GM21723 (cell line): ENCODE measurements at regions not wholly inside any gene's neighbourhood (a gene's known extent, or its start where the extent isn't known, plus 50 kb on each side); places are given as distances from the start of the nearest gene placed in this dataset.
"Not testable (repeated sequence)": the region's sequence is repeated elsewhere in the genome, so short reads cannot be mapped to it uniquely, and the experiment has no call there.

Experiments used
- ATAC-seq: cut with Tn5 transposase; IDR thresholded peaks from one replicate; pipeline ENCODE4 v1.9.1; 2021; ENCODE audit warnings: mild to moderate bottlenecking, moderate library complexity; ENCODE audit not compliant: unreplicated experiment

DNA sequence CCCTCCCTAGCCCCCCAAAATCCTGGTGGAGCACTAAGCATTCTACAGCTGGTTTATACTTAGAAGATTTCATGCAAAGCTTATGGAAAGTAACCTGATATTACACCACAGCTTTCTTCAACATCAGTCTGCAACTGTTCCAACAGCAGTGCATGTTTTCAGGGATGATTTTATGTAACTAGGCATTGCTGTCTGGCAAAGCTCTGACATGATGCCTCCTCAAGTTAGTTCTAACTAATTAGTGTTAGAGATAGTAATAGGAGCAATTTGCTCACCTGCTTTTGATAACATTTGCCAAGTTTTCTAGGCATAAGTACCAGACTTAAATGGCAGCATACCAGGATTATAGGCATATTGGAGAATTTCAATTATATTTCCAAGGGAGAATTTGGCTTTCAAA, 330.3 kb upstream of the SGO1 start:
- no peak for ATAC-seq

DNA sequence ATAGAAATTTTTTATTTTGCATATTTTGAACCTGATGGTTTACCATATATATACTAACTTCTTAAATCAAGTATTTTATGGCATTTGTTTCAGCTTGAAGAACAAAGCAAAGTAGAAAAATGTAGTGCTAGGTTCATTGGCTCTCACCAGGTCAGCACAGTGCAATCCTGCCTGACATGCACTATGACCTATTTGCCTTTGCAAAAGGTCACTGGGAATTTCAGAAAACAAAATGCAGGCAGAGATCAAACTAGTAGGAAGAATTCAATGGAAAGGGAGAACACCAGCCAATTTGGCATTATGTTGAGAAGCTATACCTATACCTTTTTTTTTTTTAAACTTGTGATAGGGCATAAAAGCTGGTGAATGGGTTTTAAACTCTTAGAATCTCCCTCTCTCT, 329.8 kb upstream of the SGO1 start:
- ATAC-seq = no peak

DNA sequence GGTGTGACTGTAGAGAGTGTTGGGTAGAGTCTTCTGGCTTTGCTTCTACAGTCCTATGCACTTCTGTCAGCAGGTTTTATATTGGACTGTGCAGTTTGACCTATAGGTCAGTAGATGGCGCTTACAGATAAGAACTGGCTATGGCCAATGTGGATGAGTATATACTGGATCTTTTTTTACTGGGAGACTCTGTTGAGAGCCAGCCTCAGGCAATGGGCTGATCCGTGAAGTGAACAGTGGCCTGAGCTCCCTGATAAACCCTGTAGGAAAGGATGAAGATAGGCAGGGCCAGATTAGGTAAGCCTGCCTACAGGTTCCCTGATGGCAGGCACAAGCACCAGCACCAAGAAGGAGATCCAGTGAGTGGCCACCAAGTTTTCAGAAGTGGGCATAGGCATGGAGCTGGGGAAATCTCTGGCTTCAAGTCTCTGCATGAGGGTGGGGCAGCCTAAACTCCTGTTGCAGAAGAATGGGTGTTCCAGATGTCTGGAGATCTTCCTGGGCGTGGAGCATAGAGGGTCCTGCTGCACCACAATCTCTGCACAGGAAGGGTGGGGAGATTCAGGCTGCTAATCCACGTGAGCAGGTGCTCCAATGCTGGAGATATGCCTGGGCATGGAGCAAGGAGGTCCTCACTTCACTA, 326.0 kb upstream of the SGO1 start:
- ATAC-seq = peak; percentile 93

DNA sequence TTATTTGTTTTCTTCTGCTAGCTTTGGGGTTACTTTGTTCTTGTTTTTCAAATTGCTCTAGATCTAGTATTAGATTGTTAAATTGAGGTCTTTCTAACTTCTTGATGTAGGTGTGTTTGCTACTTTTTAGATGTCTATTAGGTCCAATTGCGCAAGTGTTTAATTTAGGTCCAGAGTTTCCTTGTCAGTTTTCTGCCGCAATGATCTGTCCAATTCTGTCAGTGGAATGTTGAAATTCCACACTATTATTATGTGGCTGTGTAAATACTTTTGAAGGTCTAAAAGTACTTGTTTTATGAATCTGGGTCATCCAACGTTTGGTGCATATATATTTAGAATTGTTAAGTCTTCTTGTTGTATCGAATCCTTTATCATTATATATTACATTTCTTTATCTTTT, 324.4 kb upstream of the SGO1 start:
- no peak for ATAC-seq

DNA sequence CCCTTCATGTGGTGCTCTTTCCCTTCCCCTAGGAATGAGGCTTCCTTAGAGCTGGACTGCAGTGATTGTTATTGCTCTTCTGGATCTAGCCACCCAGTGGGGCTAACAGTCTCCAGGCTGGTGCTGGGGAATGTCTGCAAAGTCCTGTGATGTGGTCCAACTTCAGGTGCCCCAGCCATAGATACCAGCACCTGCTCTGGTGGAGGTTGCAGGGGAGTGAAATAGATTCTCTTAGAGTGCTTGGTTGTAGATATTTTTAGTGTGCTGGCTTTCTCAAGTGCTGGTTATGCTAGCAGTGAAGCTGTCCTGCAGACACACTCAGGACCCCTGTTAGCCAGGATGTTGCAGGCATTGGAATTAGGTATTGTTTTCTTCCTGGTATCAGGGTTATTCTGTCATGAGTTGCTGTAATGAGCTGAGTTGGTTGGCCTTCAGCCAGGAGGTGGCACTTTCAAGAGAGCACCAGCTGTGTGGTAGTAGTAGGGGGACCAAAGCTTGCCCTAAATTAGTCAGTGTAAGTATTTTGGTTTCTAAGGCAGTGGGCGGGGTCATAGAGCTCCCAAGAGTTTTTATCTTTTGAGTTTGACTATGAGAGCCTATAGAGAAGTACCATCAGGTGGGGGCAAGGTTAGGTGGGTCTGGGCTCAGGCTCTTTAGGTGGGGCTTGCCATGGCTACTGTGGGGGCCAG, 317.5 kb upstream of the SGO1 start:
- no peak for ATAC-seq

DNA sequence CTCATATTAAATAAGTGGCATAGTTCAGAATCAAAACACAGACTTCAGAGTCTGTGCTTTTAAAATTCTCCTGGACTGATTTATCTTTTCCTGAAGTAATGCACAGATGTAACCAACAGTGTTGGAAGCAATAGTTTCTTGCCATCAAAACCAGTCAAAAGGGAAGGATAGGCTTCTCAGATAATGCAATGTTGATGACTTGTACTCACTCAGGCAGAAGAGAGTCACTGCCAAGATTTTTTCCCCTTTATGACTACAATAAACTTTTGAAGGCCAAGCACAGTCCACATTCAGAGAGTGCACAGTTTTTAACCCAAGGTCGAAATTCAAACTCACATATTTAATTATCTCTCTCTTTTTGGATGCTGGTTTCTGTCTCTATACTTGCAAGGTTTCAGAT, 305.0 kb upstream of the SGO1 start:
- no peak for ATAC-seq

DNA sequence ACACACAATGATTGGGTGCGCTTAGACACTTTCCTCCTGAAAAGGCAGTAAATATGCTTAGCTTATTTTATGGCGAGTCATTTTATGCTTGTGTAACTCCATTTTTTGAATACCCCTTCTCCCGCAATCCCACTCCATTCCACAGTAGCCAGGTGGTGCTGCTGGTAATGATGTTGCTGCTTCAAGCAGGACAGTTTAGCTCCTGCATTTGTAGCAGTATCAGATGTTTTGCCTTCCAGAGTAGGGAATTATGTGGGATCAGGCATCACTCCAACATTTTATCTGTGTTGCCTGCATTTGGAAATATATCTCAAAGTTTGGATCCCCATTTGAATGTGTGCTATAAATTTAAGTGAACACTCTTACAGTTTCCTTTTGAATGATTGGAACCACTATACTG, 302.1 kb upstream of the SGO1 start:
- ATAC-seq = no peak

DNA sequence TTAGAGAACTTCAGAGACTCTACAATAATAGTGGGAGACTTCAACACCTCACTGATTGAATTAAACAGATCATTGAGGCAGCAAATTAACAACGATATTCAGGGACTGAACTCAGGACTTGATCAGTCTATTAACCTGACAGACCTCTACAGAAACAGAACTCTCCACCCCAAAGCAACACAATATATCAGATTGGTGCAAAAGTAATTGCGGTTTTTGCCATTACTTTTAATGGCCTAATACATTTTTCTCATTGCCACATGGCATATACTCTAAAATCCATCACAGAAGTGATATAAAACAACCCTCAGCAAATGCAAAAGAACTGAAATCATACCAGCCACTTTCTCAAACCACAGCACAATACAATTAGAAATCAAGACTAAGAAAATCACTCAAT, 298.1 kb upstream of the SGO1 start:
- ATAC-seq = no peak

DNA sequence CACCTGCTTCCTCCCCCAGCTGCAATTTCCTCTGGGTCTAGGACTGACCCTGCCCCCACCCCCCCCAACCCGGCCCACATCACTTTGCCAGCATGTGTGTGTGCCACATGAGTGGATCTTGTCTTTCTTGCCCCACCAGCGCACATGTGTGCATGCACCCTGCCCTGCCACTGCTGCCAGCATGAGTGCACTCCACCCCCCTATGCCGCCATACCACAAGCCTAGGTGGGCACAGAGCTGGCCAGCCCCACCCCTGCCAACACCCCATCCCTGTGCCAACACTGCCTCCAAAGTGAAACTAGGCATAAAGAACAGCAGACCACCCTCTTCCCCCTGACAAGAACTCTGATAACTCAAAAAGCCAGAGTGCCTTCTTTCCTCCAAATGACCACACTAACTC, 296.3 kb upstream of the SGO1 start:
- ATAC-seq = no peak

DNA sequence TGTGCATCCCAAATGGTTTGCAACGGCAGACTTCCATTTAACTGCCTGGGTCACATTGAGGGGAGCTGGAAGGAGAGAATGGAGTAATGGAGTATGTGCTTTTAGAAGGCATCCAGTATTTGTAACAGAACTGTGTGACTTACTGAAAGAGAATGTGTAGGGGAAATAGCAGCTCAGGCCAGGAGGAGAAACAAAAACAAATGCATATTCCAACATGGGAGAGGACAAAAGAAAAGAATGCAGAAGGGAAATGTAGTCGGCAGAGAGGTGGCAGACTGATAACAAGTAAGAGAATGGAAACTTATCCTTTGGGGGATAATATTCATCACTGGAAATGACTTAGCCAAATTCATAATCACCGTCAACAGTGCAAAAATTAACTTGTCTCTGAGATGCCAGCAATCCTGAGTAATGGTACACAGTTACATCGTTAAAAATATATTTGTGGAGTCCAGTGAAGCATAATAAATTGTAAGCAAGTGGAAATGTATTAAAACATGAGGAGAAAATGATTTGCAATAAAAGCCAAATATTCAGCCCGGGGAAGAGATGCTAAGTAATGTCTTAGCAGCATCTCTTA, 294.9 kb upstream of the SGO1 start:
- ATAC-seq = no peak

DNA sequence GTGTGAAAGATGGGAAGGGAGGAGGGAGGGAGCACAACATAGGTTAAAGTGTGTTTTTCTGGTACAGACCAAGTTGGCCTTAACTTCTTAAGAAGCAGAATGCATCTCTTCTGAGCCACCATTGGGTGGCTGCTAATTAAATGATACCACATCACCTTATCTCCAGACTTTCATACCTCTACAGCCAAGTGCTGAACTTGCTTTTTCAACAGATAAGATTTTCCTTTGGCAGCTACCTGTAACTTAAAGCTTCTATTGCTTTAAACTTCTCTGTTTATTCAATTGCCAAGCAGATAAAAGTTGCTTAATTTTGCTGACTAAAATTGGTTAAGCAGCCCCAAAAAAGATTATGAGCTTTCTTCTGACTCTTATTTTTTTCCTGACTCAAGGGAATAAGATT, 292.4 kb upstream of the SGO1 start:
- no peak for ATAC-seq

DNA sequence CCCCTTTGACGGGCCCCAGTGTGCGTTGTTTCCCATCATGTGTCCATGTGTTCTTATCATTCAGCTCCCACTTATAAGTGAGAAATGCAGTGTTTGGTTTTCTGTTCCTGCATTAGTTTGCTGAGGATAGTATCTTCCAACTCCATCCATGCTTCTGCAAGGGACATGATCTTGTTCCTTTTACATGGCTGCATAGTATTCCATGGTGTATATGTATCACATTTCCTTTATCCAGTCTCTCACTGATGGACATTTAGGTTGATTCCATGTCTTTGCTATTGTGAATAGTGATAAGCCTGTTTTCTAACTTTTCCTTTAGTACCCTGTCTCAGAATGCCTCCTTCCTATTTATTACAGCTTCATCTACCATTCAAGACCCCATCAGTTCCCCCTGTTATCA, 278.2 kb upstream of the SGO1 start:
- ATAC-seq = not testable (repeated sequence)

DNA sequence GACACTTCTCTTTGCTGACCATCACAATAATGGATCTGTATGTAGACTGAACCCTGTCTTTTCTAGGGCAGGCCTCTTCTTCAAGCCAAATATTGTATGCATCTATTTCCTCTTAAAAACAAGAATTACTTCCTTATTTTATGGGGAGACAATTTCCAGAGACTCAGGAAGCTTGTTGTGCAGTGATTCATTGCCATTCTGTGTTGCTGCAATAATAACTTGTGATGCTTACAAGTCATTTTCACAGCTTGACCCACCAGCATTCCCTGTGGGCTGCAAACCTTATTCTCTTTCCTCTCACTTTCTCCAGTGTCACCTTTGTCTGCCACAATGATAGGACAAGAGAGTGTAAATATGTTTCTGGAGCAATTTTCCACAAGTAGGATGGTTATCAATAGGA, 276.7 kb upstream of the SGO1 start:
- ATAC-seq = no peak

DNA sequence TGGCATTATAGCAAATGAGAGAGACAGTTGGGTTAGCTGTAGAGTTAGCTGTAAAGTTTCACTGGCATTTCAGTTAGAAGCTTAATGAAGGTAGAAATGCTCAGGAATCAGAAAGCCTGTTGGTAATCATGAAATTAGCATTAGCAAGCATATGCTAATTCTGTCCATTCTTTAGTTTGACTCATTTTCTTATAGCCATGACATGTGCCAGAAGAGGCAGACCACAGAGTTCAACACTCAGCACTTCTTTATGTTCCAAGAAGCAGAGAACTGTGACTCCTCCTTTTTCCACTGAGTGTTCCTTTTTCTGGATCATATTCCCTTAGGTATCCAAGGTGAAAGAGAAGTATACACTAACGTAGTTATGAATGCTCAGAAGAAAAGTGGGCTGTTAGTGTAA, 276.2 kb upstream of the SGO1 start:
- ATAC-seq = no peak

DNA sequence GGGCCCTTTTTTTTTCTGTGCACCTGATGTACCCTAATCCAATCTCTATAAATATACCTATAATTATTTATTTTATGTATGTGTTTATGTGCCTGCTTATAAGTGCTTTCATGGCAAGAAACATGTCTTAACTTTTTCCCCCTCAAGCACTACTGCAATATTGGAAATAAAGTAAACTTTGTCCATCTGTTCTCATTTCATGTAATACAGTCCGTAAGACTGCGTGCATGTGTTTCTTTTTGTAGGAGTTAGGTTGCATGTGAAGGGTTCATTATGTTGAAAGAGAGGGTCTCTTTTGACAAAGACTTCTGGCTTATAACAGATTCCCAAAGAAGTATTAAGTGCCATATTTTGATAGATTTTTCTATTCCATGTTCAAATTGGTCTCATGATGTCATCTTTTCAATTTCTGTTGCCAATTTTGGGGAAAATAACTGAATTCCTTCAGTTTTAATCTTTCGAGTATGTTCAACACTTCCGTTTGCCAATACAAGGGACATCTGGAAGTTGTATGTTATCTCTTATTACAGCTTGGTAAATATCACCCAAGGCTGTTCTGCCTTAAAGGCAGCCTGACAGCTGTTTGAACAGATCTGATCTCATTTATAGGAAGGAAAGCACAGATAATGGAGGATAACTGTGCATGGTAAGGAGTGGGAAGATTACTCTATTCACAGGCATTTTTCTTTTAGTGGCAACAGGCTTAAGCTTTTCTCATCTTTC, 273.1 kb upstream of the SGO1 start:
- ATAC-seq = no peak

DNA sequence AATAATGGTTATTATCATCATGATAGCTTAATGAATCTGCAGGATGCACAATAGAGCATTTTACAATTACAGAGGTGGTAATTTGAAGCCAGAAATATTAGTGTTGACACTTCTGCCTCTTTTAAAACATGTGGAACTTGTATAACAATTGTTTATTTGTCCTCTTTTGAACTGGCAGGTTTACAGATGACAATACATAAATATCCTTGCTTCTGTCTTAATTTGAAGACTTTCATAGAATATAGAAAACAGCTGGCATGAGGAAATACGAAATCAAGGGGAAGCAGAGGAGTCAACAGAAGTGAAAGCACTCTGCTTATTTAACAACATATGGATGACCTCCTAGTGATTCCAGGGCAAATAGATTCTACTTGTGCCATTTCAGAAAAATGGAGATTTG, 270.5 kb upstream of the SGO1 start:
- no peak for ATAC-seq

DNA sequence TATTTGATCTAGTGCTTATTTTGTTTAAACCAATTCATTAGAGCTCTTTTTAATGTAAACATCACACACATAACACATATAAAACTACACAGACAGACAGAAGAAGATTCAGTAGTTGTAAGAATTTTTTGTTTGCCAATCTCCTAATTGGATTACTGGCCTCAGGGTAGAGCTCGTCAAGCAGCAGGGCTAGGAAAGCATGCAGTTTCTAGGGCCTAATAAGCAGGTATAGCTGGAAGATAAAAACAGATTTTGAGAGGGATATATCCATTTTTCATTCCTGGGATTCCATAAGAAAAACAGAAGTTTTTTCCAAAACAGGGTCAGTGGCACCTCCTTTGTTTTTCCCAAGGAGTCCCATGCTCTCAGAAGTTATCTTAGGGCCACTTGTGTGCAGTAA, 265.2 kb upstream of the SGO1 start:
- no peak for ATAC-seq

DNA sequence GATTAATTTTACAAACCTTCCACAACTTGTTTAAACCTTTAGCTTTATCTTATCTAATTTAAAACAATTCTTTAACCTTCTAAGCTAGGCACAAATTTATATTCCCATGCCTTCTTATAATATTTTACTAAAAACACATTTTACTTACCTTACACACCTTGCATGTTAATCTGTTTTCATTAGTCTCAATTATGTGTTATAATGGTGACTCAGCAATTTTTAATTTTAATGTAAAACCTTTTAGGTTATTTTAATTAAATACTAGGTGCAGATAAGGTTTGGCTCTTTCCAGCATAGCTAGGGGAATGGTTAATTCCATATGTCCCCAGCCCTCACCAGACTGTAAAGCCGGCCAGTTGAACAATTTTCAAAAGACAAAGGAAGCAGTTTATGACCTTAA, 264.6 kb upstream of the SGO1 start:
- ATAC-seq = no peak

DNA sequence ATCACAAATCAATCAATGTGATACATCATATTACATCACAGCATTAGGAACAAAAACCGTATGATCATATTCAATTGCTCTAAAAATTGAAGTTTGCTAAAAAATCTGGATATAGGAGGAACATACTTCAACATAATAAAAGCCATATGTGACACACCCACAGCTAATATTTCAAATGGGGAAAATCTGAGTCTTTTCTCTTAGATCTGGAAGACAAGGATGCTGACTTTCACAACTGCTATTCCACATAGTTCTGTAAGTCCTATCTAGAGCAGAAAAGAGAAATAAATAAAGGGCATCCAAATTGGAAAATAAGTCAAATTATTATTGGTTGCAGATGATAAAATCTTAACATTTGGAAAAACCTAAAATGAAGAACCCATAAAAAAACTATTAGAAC, 256.8 kb upstream of the SGO1 start:
- ATAC-seq = no peak

DNA sequence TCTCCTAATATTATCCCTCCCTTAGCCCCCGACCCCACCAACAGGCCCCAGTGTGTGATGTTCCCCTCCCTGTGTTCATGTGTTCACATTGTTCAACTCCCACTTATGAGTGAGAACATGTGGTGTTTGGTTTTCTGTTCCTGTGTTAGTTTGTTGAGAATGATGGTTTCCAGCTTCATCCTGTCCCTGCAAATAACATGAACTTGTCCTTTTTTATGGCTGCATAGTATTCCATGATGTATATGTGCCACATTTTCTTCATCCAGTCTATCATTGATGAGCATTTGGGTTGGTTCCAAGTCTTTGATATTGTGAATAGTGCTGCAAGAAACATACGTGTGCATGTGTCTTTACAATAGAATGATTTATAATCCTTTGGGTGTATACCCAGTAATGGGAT, 241.3 kb upstream of the SGO1 start:
- ATAC-seq = not testable (repeated sequence)

DNA sequence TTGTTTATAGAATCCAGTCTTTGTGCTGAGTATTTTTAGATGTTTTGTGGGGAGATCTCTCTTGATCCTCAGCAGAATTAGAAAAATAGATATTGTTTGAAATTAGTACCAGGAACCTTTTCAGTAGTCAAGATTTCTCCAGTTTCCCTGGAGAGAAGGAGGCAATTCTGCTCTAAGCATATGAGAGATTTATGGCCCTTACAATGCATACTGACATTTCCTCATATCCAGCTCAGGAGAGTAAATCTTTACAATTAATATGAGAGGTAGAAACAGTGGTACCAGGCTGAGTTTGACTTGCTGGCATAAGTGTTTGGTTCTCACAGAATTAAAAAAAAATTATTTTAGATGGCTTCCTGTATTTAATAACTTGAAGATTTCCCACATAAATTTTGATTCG, 239.1 kb upstream of the SGO1 start:
- no peak for ATAC-seq

DNA sequence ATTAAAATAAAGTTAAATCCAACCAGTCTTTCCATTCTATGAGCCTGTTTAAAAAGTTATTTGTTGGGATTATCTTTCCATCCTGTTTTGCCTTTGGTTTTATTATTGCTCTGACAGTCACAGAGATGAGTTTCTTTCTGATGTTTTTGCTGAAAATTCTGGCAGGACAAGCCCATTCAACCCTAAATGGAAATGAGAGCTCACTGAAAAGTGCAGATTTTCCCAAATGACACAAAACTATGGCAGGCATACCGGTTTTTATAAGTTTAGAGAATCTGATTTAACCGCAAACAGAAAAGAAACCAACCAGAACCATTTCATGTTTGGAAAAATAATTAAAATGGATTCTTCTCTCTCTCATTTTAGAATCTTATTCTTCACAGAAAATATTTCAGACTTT, 238.1 kb upstream of the SGO1 start:
- ATAC-seq = no peak
